ENCODE measurements at regions not wholly inside any gene's neighbourhood (a gene's known extent, or its start where the extent isn't known, plus 50 kb on each side); places are given as distances from the start of the nearest gene placed in this dataset.
A peak's percentile ranks its signal among the peaks of the same experiment; 100 is the strongest.

GRCh38 chr5:145682197-145682899 lies 152.8 kb downstream of the PRELID2 start:
- no peaks in the 10 kb centered on the region for H3K36me3 ChIP-seq
- peaks cover 5% of the 10 kb centered on the region for H3K4me1 ChIP-seq (ENCODE audit: low read depth)
- TF ChIP-seq, protein P1, sequence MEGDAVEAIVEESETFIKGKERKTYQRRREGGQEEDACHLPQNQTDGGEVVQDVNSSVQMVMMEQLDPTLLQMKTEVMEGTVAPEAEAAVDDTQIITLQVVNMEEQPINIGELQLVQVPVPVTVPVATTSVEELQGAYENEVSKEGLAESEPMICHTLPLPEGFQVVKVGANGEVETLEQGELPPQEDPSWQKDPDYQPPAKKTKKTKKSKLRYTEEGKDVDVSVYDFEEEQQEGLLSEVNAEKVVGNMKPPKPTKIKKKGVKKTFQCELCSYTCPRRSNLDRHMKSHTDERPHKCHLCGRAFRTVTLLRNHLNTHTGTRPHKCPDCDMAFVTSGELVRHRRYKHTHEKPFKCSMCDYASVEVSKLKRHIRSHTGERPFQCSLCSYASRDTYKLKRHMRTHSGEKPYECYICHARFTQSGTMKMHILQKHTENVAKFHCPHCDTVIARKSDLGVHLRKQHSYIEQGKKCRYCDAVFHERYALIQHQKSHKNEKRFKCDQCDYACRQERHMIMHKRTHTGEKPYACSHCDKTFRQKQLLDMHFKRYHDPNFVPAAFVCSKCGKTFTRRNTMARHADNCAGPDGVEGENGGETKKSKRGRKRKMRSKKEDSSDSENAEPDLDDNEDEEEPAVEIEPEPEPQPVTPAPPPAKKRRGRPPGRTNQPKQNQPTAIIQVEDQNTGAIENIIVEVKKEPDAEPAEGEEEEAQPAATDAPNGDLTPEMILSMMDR (IDR thresholded peaks at IDR 0.05; ENCODE audit: low read depth, low read length) = no peak
- no peak for DNase-seq (ENCODE audit: low read depth in 1 of 2, low spot score in 1 of 2)
- no peak overlapping the region for H3K27ac ChIP-seq
- H3K9me3 ChIP-seq (ENCODE audit: low read depth) = no peaks in the 10 kb centered on the region
- H3K4me3 ChIP-seq = no peak overlapping the region
- H3K27me3 ChIP-seq = no peaks in the 10 kb centered on the region

- Histone ChIP-seq H3K9me3 (ENCODE audit: low read depth) (no peaks in the 10 kb centered on the region), H3K27me3 (no peaks in the 10 kb centered on the region)
- DNase-seq (ENCODE audit: low read depth in 1 of 2, low spot score in 1 of 2) = peak; percentile 74 to 86
Measured at GRCh38 chr5:145681686-145682085, 153.5 kb downstream of the PRELID2 start.

DNA sequence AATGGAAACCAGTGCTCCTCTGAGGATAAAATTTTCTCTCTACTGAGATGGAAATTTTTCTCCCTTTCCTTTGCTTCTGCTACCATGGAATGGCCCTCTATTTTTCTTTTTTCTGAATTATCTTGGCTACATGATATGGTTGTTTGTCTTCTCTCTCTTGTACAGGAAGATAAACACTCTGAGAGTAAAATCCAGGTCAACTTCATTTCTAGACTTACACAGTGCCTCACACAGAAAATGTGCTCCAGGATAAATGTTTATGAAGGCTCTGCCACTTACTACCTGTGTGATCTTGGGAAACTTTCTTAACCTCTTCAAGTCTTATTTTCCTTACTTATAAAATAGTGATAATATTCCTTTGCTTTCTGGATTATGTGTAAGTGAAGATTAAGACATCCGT lies 153.9 kb downstream of the PRELID2 start:
- no peaks in the 10 kb centered on the region for H3K36me3 ChIP-seq
- TF ChIP-seq, protein P1 (IDR thresholded peaks at IDR 0.05; ENCODE audit: low read depth, low read length) = no peak
- no peak for DNase-seq (ENCODE audit: low read depth in 1 of 2, low spot score in 1 of 2)
- H3K4me3 ChIP-seq = no peak overlapping the region
- H3K27ac ChIP-seq = no peak overlapping the region
- H3K27me3 ChIP-seq = no peaks in the 10 kb centered on the region
- H3K9me3 ChIP-seq (ENCODE audit: low read depth) = no peaks in the 10 kb centered on the region
- peaks cover 5% of the 10 kb centered on the region for H3K4me1 ChIP-seq (ENCODE audit: low read depth)

More at GRCh38 chr5:145681686-145682085, 153.5 kb downstream of the PRELID2 start:
- H3K4me3 ChIP-seq = no peak overlapping the region
- peaks cover 5% of the 10 kb centered on the region for H3K4me1 ChIP-seq (ENCODE audit: low read depth)
- H3K36me3 ChIP-seq = no peaks in the 10 kb centered on the region
- TF ChIP-seq, protein P1 (IDR thresholded peaks at IDR 0.05; ENCODE audit: low read depth, low read length) = peak; percentile 96
- no peak overlapping the region for H3K27ac ChIP-seq

DNA sequence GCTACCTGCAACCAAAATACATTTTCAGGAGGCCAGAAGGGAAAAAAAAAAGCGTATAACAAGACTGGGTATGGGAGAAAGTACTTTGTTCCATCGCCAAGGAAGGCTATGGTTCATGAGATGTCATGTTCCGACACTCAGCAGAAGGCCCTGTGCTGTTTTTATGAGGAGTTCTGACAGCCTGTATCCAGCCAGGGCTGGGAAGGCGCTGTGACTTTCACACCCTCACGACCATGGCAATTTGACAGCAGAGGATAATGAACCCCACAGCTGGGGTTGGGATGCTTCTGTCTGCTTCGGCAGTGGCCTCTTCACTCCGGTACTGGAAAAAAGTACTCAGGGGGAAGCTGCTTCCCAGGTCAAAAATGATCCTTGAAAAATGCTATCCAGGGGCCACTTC lies 154.4 kb downstream of the PRELID2 start:
- Histone ChIP-seq H3K27ac (no peak overlapping the region), H3K27me3 (no peaks in the 10 kb centered on the region), H3K4me1 (ENCODE audit: low read depth) (peaks cover 5% of the 10 kb centered on the region), H3K36me3 (no peaks in the 10 kb centered on the region), H3K9me3 (ENCODE audit: low read depth) (no peaks in the 10 kb centered on the region), H3K4me3 (no peak overlapping the region)
- peak in 1 of 2 donors; percentile 14 for DNase-seq (ENCODE audit: low read depth in 1 of 2, low spot score in 1 of 2)
- TF ChIP-seq, protein P1 (IDR thresholded peaks at IDR 0.05; ENCODE audit: low read depth, low read length) = no peak

GRCh38 chr5:145680169-145680568 lies 155.0 kb downstream of the PRELID2 start:
- TF ChIP-seq, protein P1 (IDR thresholded peaks at IDR 0.05; ENCODE audit: low read depth, low read length) = peak; percentile 22
- H3K4me3 ChIP-seq = no peak overlapping the region
- DNase-seq (ENCODE audit: low read depth in 1 of 2, low spot score in 1 of 2) = no peak

More at GRCh38 chr5:145680169-145680568, 155.0 kb downstream of the PRELID2 start:
- H3K27ac ChIP-seq = no peak overlapping the region
- H3K9me3 ChIP-seq (ENCODE audit: low read depth) = no peaks in the 10 kb centered on the region
- H3K36me3 ChIP-seq = no peaks in the 10 kb centered on the region
- H3K4me1 ChIP-seq (ENCODE audit: low read depth) = peaks cover 5% of the 10 kb centered on the region
- no peaks in the 10 kb centered on the region for H3K27me3 ChIP-seq

Data from cardiac muscle cell (in vitro differentiated cells and primary cell).